ENCODE measurements at regions not wholly inside any gene's neighbourhood (a gene's known extent, or its start where the extent isn't known, plus 50 kb on each side); places are given as distances from the start of the nearest gene placed in this dataset.
A peak's percentile ranks its signal among the peaks of the same experiment; 100 is the strongest.
"Not testable (repeated sequence)": the region's sequence is repeated elsewhere in the genome, so short reads cannot be mapped to it uniquely, and the experiment has no call there.

- no peak for DNase-seq
Observed at GRCh38 chr14:87628129-87628528, 364.9 kb downstream of the GALC start.

GRCh38 chr14:87626266-87626665 lies 366.7 kb downstream of the GALC start:
- no peak for DNase-seq

GRCh38 chr14:87623616-87624015 lies 369.4 kb downstream of the GALC start:
- DNase-seq: no peak

GRCh38 chr14:87617079-87617478 lies 375.9 kb downstream of the GALC start:
- no peak for DNase-seq

GRCh38 chr14:87615822-87616679 lies 376.9 kb downstream of the GALC start:
- DNase-seq: peak; percentile 25

GRCh38 chr14:87615047-87615446 lies 377.9 kb downstream of the GALC start:
- DNase-seq: no peak

- no peak for DNase-seq
Observed at GRCh38 chr14:87613881-87614280, 379.1 kb downstream of the GALC start.

- DNase-seq: not testable (repeated sequence)
Observed at GRCh38 chr14:87607056-87607455, 385.9 kb downstream of the GALC start.

GRCh38 chr14:87601036-87601435 lies 391.9 kb downstream of the GALC start:
- DNase-seq: no peak

GRCh38 chr14:87600240-87600639 lies 392.7 kb downstream of the GALC start:
- no peak for DNase-seq

GRCh38 chr14:87581298-87581697 lies 411.7 kb downstream of the GALC start:
- no peak for DNase-seq

- DNase-seq: no peak
Observed at GRCh38 chr14:87579036-87579435, 413.9 kb downstream of the GALC start.

- DNase-seq: no peak
Observed at GRCh38 chr14:87575378-87575777, 417.6 kb downstream of the GALC start.

- DNase-seq: no peak
Observed at GRCh38 chr14:87573591-87573990, 419.4 kb downstream of the GALC start.

GRCh38 chr14:87567618-87568295 lies 425.2 kb downstream of the GALC start:
- DNase-seq: no peak

- DNase-seq: no peak
Observed at GRCh38 chr14:87566991-87567390, 426.0 kb downstream of the GALC start.

GRCh38 chr14:87547536-87547935 lies 445.4 kb downstream of the GALC start:
- DNase-seq: no peak

- DNase-seq: no peak
Observed at GRCh38 chr14:87542288-87542687, 450.7 kb downstream of the GALC start.

- DNase-seq: no peak
Observed at GRCh38 chr14:87540339-87540738, 452.6 kb downstream of the GALC start.

GRCh38 chr14:87529081-87529480 lies 463.9 kb downstream of the GALC start:
- no peak for DNase-seq

GRCh38 chr14:87526731-87527130 lies 466.3 kb downstream of the GALC start:
- DNase-seq: no peak

- no peak for DNase-seq
Observed at GRCh38 chr14:87524011-87524410, 469.0 kb downstream of the GALC start.

GRCh38 chr14:87522575-87522974 lies 470.4 kb downstream of the GALC start:
- no peak for DNase-seq

- DNase-seq: no peak
Observed at GRCh38 chr14:87508333-87508732, 484.6 kb downstream of the GALC start.
